Mucosa of gallbladder (tissue), 1 donor: ENCODE measurements at regions not wholly inside any gene's neighbourhood (a gene's known extent, or its start where the extent isn't known, plus 50 kb on each side); places are given as distances from the start of the nearest gene placed in this dataset.

ENCODE experiments used
- DNase-seq: peaks from one replicate; pipeline ENCODE4 v3.0.0-alpha.2; 2020; ENCODE audit warnings: low spot score
- donor health status: DM: no; HTN: no; CAD: no.

GRCh38 chr12:124489915-124490583 is 77.4 kb downstream of the NCOR2 start:
- DNase-seq = no peak

GRCh38 chr12:124489220-124489619 is 78.2 kb downstream of the NCOR2 start:
- DNase-seq = no peak

GRCh38 chr12:124488520-124488919 is 78.9 kb downstream of the NCOR2 start:
- DNase-seq = no peak

GRCh38 chr12:124487834-124488165 is 79.6 kb downstream of the NCOR2 start:
- DNase-seq = no peak

- DNase-seq = no peak
These were observed 80.2 kb downstream of the NCOR2 start for GRCh38 chr12:124487066-124487833.

- no peak for DNase-seq
These were observed 81.0 kb downstream of the NCOR2 start for GRCh38 chr12:124486346-124486963.

- DNase-seq = no peak
These were observed 82.0 kb downstream of the NCOR2 start for GRCh38 chr12:124485371-124485770.

GRCh38 chr12:124484526-124484953 is 82.9 kb downstream of the NCOR2 start:
- DNase-seq = no peak

GRCh38 chr12:124484067-124484466 is 83.3 kb downstream of the NCOR2 start:
- no peak for DNase-seq

- no peak for DNase-seq
These were observed 84.3 kb downstream of the NCOR2 start for GRCh38 chr12:124482901-124483799.

- no peak for DNase-seq
These were observed 84.9 kb downstream of the NCOR2 start for GRCh38 chr12:124482567-124482893.

- no peak for DNase-seq
These were observed 85.4 kb downstream of the NCOR2 start for GRCh38 chr12:124481772-124482566.

- DNase-seq = no peak
These were observed 86.1 kb downstream of the NCOR2 start for GRCh38 chr12:124481257-124481750.

- peak; percentile 71 for DNase-seq
These were observed 86.7 kb downstream of the NCOR2 start for GRCh38 chr12:124480469-124481256.

- DNase-seq = no peak
These were observed 87.5 kb downstream of the NCOR2 start for GRCh38 chr12:124479680-124480468.

- DNase-seq = no peak
These were observed 88.3 kb downstream of the NCOR2 start for GRCh38 chr12:124478985-124479645.

GRCh38 chr12:124478416-124478815 is 89.0 kb downstream of the NCOR2 start:
- no peak for DNase-seq

GRCh38 chr12:124477107-124477915 is 90.1 kb downstream of the NCOR2 start:
- DNase-seq = no peak
